ENCODE measurements at regions not wholly inside any gene's neighbourhood (a gene's known extent, or its start where the extent isn't known, plus 50 kb on each side); places are given as distances from the start of the nearest gene placed in this dataset.

DNA sequence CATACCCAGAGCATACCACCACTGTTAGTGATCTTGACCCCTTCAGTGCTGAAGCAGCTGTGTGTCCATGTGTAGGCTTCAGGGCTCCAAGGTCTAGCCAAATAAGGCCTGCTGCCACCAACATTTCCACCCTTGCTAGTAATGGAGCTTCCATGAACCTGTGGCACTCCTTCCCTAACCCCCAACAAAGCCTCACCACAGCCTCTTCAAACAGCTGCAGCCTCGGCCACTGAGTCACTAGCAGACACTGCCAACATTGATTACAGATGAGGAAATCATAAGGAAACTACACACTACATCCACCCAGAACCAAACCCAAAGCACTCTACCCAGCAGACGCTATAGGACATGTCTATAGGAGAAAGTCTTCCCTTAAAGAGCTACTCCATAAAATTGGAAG lies 610.7 kb downstream of the KCNJ2 start:
- ChIA-PET POLR2A (ENCODE audit: low non-redundant PET) (no interaction called here), CTCF (no interaction called here)
- Histone ChIP-seq H3K4me1 (ENCODE audit: insufficient read depth, low read length, poor library complexity, severe bottlenecking) (no peaks in the 10 kb centered on the region), H3K36me3 (ENCODE audit: insufficient read depth, low read length, poor library complexity, severe bottlenecking) (no peaks in the 10 kb centered on the region), H3K27ac (ENCODE audit: low read depth, low read length, poor library complexity, severe bottlenecking) (no peak overlapping the region), H3K4me3 (ENCODE audit: low read depth, low read length, poor library complexity, severe bottlenecking) (no peak overlapping the region), H3K27me3 (replicated peaks; ENCODE audit: insufficient read depth, low read depth, low read length, poor library complexity) (no peaks in the 10 kb centered on the region), H3K9me3 (ENCODE audit: low read depth, low read length, poor library complexity, severe bottlenecking) (no peaks in the 10 kb centered on the region)
- TF ChIP-seq CTCF (conservative IDR thresholded peaks at IDR 0.05; ENCODE audit: low read depth, low read length), result no peak
- intact Hi-C loops (cut with micrococcal nuclease; ENCODE audit: unreplicated experiment), result no loop called here
- no peak for DNase-seq (ENCODE audit: low spot score)
- BruUV-seq (replicated peaks), result no TSS peak

DNA sequence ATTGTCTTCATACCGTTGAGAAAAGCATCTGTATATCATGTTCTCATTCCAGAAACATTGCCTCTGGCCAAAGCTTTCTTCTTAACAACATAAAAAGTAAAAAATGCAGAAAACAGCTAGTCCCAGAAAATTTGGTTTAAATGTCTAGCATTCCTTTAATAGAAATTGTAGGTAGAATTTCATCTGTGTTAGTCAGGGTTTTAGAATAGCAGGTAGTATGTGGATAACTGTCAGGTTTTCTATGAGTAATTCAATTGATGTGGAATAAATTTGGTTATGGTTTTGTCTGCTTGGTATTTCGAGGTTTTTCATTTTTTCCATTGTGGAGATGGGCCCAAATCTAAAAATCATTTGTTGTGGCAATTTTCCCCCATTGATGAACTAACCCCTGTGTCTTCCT lies 616.7 kb downstream of the KCNJ2 start:
- ChIA-PET POLR2A (ENCODE audit: low non-redundant PET) (no interaction called here), CTCF (no interaction called here)
- no peak for DNase-seq (ENCODE audit: low spot score)

GRCh38 chr17:70787721-70788300 lies 618.5 kb downstream of the KCNJ2 start:
- Histone ChIP-seq H3K36me3 (ENCODE audit: insufficient read depth, low read length, poor library complexity, severe bottlenecking) (no peaks in the 10 kb centered on the region), H3K4me3 (ENCODE audit: low read depth, low read length, poor library complexity, severe bottlenecking) (no peak overlapping the region), H3K4me1 (ENCODE audit: insufficient read depth, low read length, poor library complexity, severe bottlenecking) (no peaks in the 10 kb centered on the region), H3K9me3 (ENCODE audit: low read depth, low read length, poor library complexity, severe bottlenecking) (no peaks in the 10 kb centered on the region), H3K27ac (ENCODE audit: low read depth, low read length, poor library complexity, severe bottlenecking) (no peak overlapping the region), H3K27me3 (replicated peaks; ENCODE audit: insufficient read depth, low read depth, low read length, poor library complexity) (no peaks in the 10 kb centered on the region)
- no peak for DNase-seq (ENCODE audit: low spot score)
- intact Hi-C loops (cut with micrococcal nuclease; ENCODE audit: unreplicated experiment), result no loop called here
- ChIA-PET POLR2A (ENCODE audit: low non-redundant PET) (no interaction called here), CTCF (no interaction called here)
- no TSS peak for BruUV-seq (replicated peaks)
- TF ChIP-seq CTCF (conservative IDR thresholded peaks at IDR 0.05; ENCODE audit: low read depth, low read length) (no peak), EZH2 (IDR thresholded peaks at IDR 0.05; ENCODE audit: borderline replicate concordance, low read depth, low read length, poor library complexity, severe bottlenecking) (no peak)

More for the DNA sequence above, 616.7 kb downstream of the KCNJ2 start:
- TF ChIP-seq CTCF (conservative IDR thresholded peaks at IDR 0.05; ENCODE audit: low read depth, low read length) (no peak), EZH2 (IDR thresholded peaks at IDR 0.05; ENCODE audit: borderline replicate concordance, low read depth, low read length, poor library complexity, severe bottlenecking) (no peak)
- no peaks in the 10 kb centered on the region for H3K27me3 ChIP-seq (replicated peaks; ENCODE audit: insufficient read depth, low read depth, low read length, poor library complexity)
- BruUV-seq (replicated peaks), result no TSS peak
- no peak overlapping the region for H3K27ac ChIP-seq (ENCODE audit: low read depth, low read length, poor library complexity, severe bottlenecking)
- H3K36me3 ChIP-seq (ENCODE audit: insufficient read depth, low read length, poor library complexity, severe bottlenecking), result no peaks in the 10 kb centered on the region
- H3K4me3 ChIP-seq (ENCODE audit: low read depth, low read length, poor library complexity, severe bottlenecking), result no peak overlapping the region
- intact Hi-C loops (cut with micrococcal nuclease; ENCODE audit: unreplicated experiment), result no loop called here
- H3K4me1 ChIP-seq (ENCODE audit: insufficient read depth, low read length, poor library complexity, severe bottlenecking), result no peaks in the 10 kb centered on the region
- no peaks in the 10 kb centered on the region for H3K9me3 ChIP-seq (ENCODE audit: low read depth, low read length, poor library complexity, severe bottlenecking)
